ENCODE measurements at regions not wholly inside any gene's neighbourhood (a gene's known extent, or its start where the extent isn't known, plus 50 kb on each side); places are given as distances from the start of the nearest gene placed in this dataset.
"Not testable (repeated sequence)": the region's sequence is repeated elsewhere in the genome, so short reads cannot be mapped to it uniquely, and the experiment has no call there.

DNA sequence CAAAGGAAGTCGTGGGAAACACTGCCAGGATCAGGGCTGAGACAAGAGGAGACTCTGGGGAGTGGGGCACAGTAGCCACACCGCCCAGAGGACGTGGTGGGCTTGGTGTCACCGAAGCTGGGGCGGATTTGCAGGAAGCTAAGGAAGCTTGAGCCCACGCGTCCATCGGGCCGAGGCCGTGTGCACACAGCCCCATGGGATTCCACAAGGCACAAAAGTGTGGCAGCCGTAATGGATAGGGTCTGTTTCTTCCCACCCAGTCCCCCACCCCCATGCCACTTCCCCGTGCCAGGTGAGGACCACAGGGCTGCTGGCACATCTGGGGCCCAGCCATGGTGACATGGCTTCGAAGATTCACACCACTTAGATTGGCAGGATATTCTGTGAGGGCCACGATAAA is 153.2 kb upstream of the SPACA7 start:
- Histone ChIP-seq H3K79me2 (replicated peaks; ENCODE audit: insufficient read depth, low read length) (no peaks in the 10 kb centered on the region), H3K9me3 (ENCODE audit: low read length) (no peaks in the 10 kb centered on the region), H4K20me1 (ENCODE audit: insufficient read depth) (no peaks in the 10 kb centered on the region), H3K36me3 (ENCODE audit: insufficient read depth, low read length) (no peaks in the 10 kb centered on the region), H3K27ac (ENCODE audit: low read length) (no peak overlapping the region), H3F3A (ENCODE audit: insufficient read depth, low read length, poor library complexity, severe bottlenecking) (no peaks in the 10 kb centered on the region), H3K4me3 (ENCODE audit: low read length) (no peak overlapping the region), H3K9me2 (ENCODE audit: insufficient read depth, low read length) (no peaks in the 10 kb centered on the region), H3K9ac (ENCODE audit: low read length) (no peak overlapping the region), H2AFZ (ENCODE audit: low read depth, low read length) (no peak overlapping the region), H3K4me2 (ENCODE audit: low read length) (no peak overlapping the region), H3K27me3 (ENCODE audit: insufficient read depth, low read depth, low read length) (no peaks in the 10 kb centered on the region)
- TF ChIP-seq TAF1 (IDR thresholded peaks at IDR 0.05; ENCODE audit: low read depth) (no peak), EP300 (conservative IDR thresholded peaks at IDR 0.05; ENCODE audit: poor library complexity, severe bottlenecking) (no peak), POLR2AphosphoS5 (IDR thresholded peaks at IDR 0.05) (no peak)

DNA sequence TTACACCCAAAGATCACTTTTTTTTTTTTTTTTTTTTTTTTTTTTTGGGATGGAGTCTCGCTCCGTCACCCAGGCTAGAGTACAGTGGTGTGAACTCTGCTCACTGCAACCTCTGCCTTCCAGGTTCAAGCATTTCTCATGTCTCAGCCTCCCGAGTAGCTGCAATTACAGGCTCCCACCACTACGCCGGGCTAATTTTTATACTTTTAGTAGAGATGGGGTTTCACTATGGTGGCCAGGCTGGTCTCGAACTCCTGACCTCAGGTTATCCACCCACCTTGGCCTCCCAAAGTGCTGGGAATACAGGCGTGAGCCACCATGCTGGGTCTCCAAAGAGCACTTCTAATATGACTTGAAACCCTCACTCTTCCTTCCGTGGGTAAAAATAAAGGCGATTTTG is 152.2 kb upstream of the SPACA7 start:
- TF ChIP-seq, protein P1, sequence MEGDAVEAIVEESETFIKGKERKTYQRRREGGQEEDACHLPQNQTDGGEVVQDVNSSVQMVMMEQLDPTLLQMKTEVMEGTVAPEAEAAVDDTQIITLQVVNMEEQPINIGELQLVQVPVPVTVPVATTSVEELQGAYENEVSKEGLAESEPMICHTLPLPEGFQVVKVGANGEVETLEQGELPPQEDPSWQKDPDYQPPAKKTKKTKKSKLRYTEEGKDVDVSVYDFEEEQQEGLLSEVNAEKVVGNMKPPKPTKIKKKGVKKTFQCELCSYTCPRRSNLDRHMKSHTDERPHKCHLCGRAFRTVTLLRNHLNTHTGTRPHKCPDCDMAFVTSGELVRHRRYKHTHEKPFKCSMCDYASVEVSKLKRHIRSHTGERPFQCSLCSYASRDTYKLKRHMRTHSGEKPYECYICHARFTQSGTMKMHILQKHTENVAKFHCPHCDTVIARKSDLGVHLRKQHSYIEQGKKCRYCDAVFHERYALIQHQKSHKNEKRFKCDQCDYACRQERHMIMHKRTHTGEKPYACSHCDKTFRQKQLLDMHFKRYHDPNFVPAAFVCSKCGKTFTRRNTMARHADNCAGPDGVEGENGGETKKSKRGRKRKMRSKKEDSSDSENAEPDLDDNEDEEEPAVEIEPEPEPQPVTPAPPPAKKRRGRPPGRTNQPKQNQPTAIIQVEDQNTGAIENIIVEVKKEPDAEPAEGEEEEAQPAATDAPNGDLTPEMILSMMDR (IDR thresholded peaks at IDR 0.05; ENCODE audit: poor library complexity, severe bottlenecking): peak; percentile 14

DNA sequence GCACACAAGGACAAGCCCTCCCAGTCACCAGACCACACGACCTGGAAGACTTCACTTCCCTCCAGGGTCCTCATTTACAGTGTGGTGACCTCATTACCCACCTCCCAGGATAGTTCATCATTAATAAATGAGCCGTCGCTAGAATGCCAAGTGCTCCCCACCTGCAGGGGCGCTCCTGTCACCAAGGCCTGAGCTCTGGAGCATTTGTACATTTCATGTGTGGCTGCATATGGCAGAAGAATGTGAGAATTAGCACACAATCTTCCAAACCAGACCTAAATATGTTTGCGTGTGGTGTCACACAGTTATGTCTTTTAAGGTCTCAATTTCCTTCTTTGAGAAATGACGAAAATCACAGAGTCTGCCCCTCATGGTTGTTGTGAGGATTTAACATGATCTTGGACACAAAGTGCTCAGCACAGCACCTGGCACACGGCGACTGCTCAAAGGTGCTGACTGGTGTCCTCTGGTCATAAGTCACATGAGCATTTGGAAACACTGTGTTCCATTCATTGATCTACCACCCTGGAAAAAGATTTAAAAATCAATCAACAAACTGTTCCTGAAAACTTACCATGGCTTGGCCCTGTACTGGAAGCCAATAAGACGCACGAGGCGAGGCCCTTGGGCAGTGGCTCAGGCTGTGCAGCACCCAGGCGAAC is 150.6 kb upstream of the SPACA7 start:
- TF ChIP-seq RAD21 (conservative IDR thresholded peaks at IDR 0.05): no peak
- no peak for TF ChIP-seq EZH2 (IDR thresholded peaks at IDR 0.05; ENCODE audit: borderline replicate concordance, insufficient read depth, low read length, poor library complexity, severe bottlenecking)
- no peak for TF ChIP-seq SMC3 (conservative IDR thresholded peaks at IDR 0.05; ENCODE audit: poor library complexity)
- TF ChIP-seq TAF1 (IDR thresholded peaks at IDR 0.05; ENCODE audit: low read depth): no peak
- TF ChIP-seq, protein P1 (IDR thresholded peaks at IDR 0.05; ENCODE audit: poor library complexity, severe bottlenecking): no peak
- TF ChIP-seq, protein P2, sequence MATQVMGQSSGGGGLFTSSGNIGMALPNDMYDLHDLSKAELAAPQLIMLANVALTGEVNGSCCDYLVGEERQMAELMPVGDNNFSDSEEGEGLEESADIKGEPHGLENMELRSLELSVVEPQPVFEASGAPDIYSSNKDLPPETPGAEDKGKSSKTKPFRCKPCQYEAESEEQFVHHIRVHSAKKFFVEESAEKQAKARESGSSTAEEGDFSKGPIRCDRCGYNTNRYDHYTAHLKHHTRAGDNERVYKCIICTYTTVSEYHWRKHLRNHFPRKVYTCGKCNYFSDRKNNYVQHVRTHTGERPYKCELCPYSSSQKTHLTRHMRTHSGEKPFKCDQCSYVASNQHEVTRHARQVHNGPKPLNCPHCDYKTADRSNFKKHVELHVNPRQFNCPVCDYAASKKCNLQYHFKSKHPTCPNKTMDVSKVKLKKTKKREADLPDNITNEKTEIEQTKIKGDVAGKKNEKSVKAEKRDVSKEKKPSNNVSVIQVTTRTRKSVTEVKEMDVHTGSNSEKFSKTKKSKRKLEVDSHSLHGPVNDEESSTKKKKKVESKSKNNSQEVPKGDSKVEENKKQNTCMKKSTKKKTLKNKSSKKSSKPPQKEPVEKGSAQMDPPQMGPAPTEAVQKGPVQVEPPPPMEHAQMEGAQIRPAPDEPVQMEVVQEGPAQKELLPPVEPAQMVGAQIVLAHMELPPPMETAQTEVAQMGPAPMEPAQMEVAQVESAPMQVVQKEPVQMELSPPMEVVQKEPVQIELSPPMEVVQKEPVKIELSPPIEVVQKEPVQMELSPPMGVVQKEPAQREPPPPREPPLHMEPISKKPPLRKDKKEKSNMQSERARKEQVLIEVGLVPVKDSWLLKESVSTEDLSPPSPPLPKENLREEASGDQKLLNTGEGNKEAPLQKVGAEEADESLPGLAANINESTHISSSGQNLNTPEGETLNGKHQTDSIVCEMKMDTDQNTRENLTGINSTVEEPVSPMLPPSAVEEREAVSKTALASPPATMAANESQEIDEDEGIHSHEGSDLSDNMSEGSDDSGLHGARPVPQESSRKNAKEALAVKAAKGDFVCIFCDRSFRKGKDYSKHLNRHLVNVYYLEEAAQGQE (IDR thresholded peaks at IDR 0.05; ENCODE audit: borderline replicate concordance): no peak
- TF ChIP-seq POLR2AphosphoS5 (IDR thresholded peaks at IDR 0.05): no peak
- no peak for TF ChIP-seq MXI1 (conservative IDR thresholded peaks at IDR 0.05; ENCODE audit: poor library complexity, severe bottlenecking)
- no peak for TF ChIP-seq EP300 (conservative IDR thresholded peaks at IDR 0.05; ENCODE audit: poor library complexity, severe bottlenecking)
- Histone ChIP-seq H3F3A (ENCODE audit: insufficient read depth, low read length, poor library complexity, severe bottlenecking) (no peaks in the 10 kb centered on the region), H2AFZ (ENCODE audit: low read depth, low read length) (no peak overlapping the region), H3K79me2 (replicated peaks; ENCODE audit: insufficient read depth, low read length) (no peaks in the 10 kb centered on the region), H3K4me3 (ENCODE audit: low read length) (no peak overlapping the region), H3K9ac (ENCODE audit: low read length) (no peak overlapping the region), H3K36me3 (ENCODE audit: insufficient read depth, low read length) (no peaks in the 10 kb centered on the region), H3K9me3 (ENCODE audit: low read length) (no peaks in the 10 kb centered on the region), H4K20me1 (ENCODE audit: insufficient read depth) (no peaks in the 10 kb centered on the region), H3K9me2 (ENCODE audit: insufficient read depth, low read length) (no peaks in the 10 kb centered on the region), H3K4me2 (ENCODE audit: low read length) (no peak overlapping the region), H3K27me3 (ENCODE audit: insufficient read depth, low read depth, low read length) (no peaks in the 10 kb centered on the region), H3K27ac (ENCODE audit: low read length) (no peak overlapping the region)

More for the DNA sequence above, 152.2 kb upstream of the SPACA7 start:
- not testable (repeated sequence) for H3K4me3 ChIP-seq (ENCODE audit: low read length); H3K27ac ChIP-seq (ENCODE audit: low read length); H3K9me2 ChIP-seq (ENCODE audit: insufficient read depth, low read length); H3K9me3 ChIP-seq (ENCODE audit: low read length); H3K36me3 ChIP-seq (ENCODE audit: insufficient read depth, low read length); H3K9ac ChIP-seq (ENCODE audit: low read length); H3K79me2 ChIP-seq (replicated peaks; ENCODE audit: insufficient read depth, low read length); H2AFZ ChIP-seq (ENCODE audit: low read depth, low read length); H3F3A ChIP-seq (ENCODE audit: insufficient read depth, low read length, poor library complexity, severe bottlenecking); H4K20me1 ChIP-seq (ENCODE audit: insufficient read depth); H3K4me2 ChIP-seq (ENCODE audit: low read length); H3K27me3 ChIP-seq (ENCODE audit: insufficient read depth, low read depth, low read length)

Data from neural cell (in vitro differentiated cells).